Gastrocnemius medialis (tissue), 4 donors: ENCODE measurements at regions not wholly inside any gene's neighbourhood (a gene's known extent, or its start where the extent isn't known, plus 50 kb on each side); places are given as distances from the start of the nearest gene placed in this dataset.

Experiments
- CTCF ChIP-seq, 5 experiments: fragments of 450-650 bp in 3 of 5; fragments of 200-600 bp in 2 of 5; sonication (generic) in 2 of 5; IDR thresholded peaks in 4 of 5; conservative IDR thresholded peaks in 1 of 5; 1 replicate in 4 of 5; 2 replicates in 1 of 5; pipeline ENCODE4 v1.5.1; 2016 to 2019; ENCODE audit warnings: antibody characterized with exemption in 5 of 5, mild to moderate bottlenecking in 3 of 5, moderate library complexity in 3 of 5
- POLR2A ChIP-seq, 2 donors: fragments of 450-650 bp; IDR thresholded peaks; one replicate each; pipeline ENCODE4 v1.6.1; 2017; ENCODE audit warnings: antibody characterized with exemption in 2 of 2, mild to moderate bottlenecking in 2 of 2, moderate library complexity in 2 of 2

DNA sequence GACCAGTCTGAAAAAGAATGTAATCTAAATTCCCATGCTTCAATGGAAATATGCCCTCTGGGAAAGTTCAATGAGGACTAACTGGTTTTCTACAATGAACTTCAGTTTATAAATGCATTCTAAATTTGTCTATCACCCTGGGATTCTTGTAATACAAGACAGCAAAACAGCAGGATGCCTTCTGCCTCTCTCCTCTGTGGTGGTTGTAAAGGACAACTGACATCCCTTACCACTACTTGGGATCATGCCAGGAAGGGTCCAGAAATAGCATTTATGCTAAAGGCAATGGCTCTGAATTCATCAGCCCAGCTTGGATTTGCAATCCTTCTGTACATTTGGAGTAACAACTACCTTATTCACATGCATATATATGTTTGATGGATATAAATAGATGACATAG lies 97.3 kb upstream of the ADAMTS16 start:
- no peak for TF ChIP-seq CTCF (IDR thresholded peaks at IDR 0.05 in 4 of 5, conservative IDR thresholded peaks at IDR 0.05 in 1 of 5)
- TF ChIP-seq POLR2A (IDR thresholded peaks at IDR 0.05): no peak
